Activated CD8-positive, alpha-beta T cell treated with anti-CD3 and anti-CD28 coated beads for 36 hours (primary cell): ENCODE measurements at regions not wholly inside any gene's neighbourhood (a gene's known extent, or its start where the extent isn't known, plus 50 kb on each side); places are given as distances from the start of the nearest gene placed in this dataset.

Experiments
- ATAC-seq: fragments of 200-7000 bp; cut with Tn5 transposase; one replicate; pipeline ENCODE4 v1.10.0; 2021; ENCODE audit warnings: mild to moderate bottlenecking, moderate library complexity
- CTCF ChIA-PET: fragments of 350-600 bp; sonication (Branson Sonifier 250); formaldehyde crosslinking; loops from one replicate; lab custom pipeline; 2021; ENCODE audit warnings: antibody characterized with exemption; lab: Charles Lee
- POLR2A ChIA-PET: fragments of 350-600 bp; sonication (Branson Sonifier 250); formaldehyde crosslinking; loops from one replicate; lab custom pipeline; 2021; ENCODE audit warnings: antibody characterized with exemption; lab: Charles Lee
- DNase-seq: peaks from one replicate; pipeline ENCODE4 v3.0.0-alpha.2; 2020
- H3K27ac Mint-ChIP-seq: one replicate; pipeline ENCODE4 v1.8.0; 2021; ENCODE audit warnings: mild to moderate bottlenecking, mixed read lengths
- H3K27me3 Mint-ChIP-seq: one replicate; pipeline ENCODE4 v1.8.0; 2021; ENCODE audit warnings: mixed read lengths
- H3K36me3 Mint-ChIP-seq: one replicate; pipeline ENCODE4 v1.8.0; 2021; ENCODE audit warnings: low read depth, mixed read lengths
- H3K4me1 Mint-ChIP-seq: one replicate; pipeline ENCODE4 v1.8.0; 2021; ENCODE audit warnings: low read depth, mixed read lengths
- H3K4me3 Mint-ChIP-seq: one replicate; pipeline ENCODE4 v1.8.0; 2021; ENCODE audit warnings: mild to moderate bottlenecking, moderate library complexity, mixed read lengths
- H3K9me3 Mint-ChIP-seq: one replicate; pipeline ENCODE4 v1.8.0; 2021; ENCODE audit warnings: mixed read lengths
- intact Hi-C: fragments of 100-400 bp; cut with micrococcal nuclease; formaldehyde crosslinking; loops from one replicate; pipeline ENCODE4 v1.10.0; 2022
- TF ChIP-seq, protein P1 (sequence below): fragments of 200-600 bp; IDR thresholded peaks from one replicate; pipeline ENCODE4 v1.8.0; 2022; ENCODE audit warnings: antibody characterized with exemption, mild to moderate bottlenecking

DNA sequence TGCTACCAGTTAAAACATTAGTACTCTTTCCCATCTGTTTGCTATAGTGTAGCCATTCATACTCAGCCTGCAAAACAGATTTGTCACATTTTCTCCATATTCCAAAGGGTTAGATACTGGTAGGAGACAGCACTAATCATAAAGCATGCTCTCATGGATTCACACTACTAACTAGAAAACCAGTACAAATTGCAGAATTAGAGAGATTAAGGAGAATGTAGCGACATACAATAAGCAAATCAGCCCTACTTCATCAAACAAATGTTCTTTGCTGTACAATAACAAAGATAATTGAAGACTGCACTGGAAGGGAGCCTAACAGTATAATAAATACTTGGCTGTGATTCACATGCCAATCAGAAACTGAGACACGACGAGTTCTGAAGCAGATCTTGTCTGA, 368.0 kb upstream of the PRMT6 start:
- H3K27me3 Mint-ChIP-seq, result no peaks in the 10 kb centered on the region
- H3K4me3 Mint-ChIP-seq, result no peak overlapping the region
- no peaks in the 10 kb centered on the region for H3K4me1 Mint-ChIP-seq
- H3K9me3 Mint-ChIP-seq, result peaks cover 2% of the 10 kb centered on the region
- POLR2A ChIA-PET, result no interaction called here
- intact Hi-C loops, result no loop called here
- DNase-seq (no peak), ATAC-seq (no peak)
- TF ChIP-seq, protein P1, sequence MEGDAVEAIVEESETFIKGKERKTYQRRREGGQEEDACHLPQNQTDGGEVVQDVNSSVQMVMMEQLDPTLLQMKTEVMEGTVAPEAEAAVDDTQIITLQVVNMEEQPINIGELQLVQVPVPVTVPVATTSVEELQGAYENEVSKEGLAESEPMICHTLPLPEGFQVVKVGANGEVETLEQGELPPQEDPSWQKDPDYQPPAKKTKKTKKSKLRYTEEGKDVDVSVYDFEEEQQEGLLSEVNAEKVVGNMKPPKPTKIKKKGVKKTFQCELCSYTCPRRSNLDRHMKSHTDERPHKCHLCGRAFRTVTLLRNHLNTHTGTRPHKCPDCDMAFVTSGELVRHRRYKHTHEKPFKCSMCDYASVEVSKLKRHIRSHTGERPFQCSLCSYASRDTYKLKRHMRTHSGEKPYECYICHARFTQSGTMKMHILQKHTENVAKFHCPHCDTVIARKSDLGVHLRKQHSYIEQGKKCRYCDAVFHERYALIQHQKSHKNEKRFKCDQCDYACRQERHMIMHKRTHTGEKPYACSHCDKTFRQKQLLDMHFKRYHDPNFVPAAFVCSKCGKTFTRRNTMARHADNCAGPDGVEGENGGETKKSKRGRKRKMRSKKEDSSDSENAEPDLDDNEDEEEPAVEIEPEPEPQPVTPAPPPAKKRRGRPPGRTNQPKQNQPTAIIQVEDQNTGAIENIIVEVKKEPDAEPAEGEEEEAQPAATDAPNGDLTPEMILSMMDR, result no peak
- no peaks in the 10 kb centered on the region for H3K36me3 Mint-ChIP-seq
- no peak overlapping the region for H3K27ac Mint-ChIP-seq
- CTCF ChIA-PET, result no interaction called here

DNA sequence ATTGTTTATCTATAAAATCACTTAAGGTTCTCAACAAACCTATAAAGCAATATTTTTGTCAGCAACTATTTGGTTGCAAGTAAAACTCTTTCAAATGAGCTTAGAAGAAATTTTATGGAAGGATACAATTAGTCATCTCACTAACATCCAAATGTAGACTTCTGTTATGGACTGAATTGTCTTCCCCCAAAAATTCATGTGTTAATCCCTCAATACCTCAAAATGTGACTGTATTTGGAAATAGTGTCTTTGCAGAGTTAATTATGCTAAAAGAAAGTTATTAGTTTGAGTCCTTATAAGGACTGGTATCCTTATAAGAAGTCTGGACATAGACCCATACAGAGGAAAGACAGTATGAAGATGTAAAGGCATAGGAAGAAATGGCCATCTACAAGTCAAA, 357.8 kb upstream of the PRMT6 start:
- peaks cover 12% of the 10 kb centered on the region for H3K9me3 Mint-ChIP-seq
- no peaks in the 10 kb centered on the region for H3K4me1 Mint-ChIP-seq
- no peak overlapping the region for H3K27ac Mint-ChIP-seq
- H3K4me3 Mint-ChIP-seq, result no peak overlapping the region
- H3K27me3 Mint-ChIP-seq, result no peaks in the 10 kb centered on the region
- CTCF ChIA-PET, result no interaction called here
- no peaks in the 10 kb centered on the region for H3K36me3 Mint-ChIP-seq
- no peak for DNase-seq
- intact Hi-C loops, result no loop called here
- TF ChIP-seq, protein P1, result no peak
- no peak for ATAC-seq
- POLR2A ChIA-PET, result no interaction called here

DNA sequence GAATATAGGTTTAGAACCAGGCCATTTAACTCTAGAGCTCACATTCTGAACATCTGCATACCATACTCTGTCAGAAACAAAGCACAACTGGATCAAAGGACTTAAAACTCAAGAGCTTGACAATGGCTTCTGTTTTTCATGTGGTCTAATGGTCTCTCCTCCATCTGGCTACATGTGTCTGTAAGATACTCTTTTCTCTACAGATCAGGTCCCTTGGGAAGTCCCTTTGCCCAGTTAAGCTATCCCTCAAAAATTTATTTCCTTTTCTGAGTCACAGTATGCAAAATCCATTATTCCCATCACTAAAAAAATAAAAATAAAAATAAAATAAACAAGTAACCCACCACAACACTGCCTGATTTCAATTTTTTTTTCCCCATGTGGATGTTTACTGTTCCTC, 357.0 kb upstream of the PRMT6 start:
- Mint-ChIP-seq H3K36me3 (no peaks in the 10 kb centered on the region), H3K9me3 (peaks cover 15% of the 10 kb centered on the region), H3K27me3 (no peaks in the 10 kb centered on the region), H3K4me1 (no peaks in the 10 kb centered on the region), H3K4me3 (no peak overlapping the region), H3K27ac (no peak overlapping the region)
- TF ChIP-seq, protein P1, result no peak
- intact Hi-C loops, result no loop called here
- no peak for ATAC-seq
- DNase-seq, result no peak
- ChIA-PET POLR2A (no interaction called here), CTCF (no interaction called here)

DNA sequence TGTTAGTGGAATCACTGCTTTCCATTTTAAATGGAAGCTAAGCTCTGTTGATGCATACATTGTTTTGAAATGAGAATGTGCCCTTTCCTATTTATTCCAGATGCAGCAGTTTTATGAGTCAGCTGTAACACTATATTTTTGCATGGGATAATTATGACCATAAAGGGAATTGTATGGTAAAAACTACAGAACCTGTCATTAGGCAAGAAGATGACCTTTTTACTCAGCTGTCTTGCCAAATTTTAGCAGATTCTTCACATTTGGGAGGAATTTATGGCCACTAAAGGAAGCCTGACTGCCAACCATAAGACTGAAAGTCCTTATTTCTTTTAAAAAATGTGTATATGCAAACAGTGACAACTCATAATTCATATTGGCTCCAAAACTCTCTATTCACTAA, 356.3 kb upstream of the PRMT6 start:
- H3K27ac Mint-ChIP-seq, result no peak overlapping the region
- H3K9me3 Mint-ChIP-seq, result peaks cover 15% of the 10 kb centered on the region
- intact Hi-C loops, result no loop called here
- ChIA-PET POLR2A (no interaction called here), CTCF (no interaction called here)
- DNase-seq (no peak), ATAC-seq (no peak)
- no peak overlapping the region for H3K4me3 Mint-ChIP-seq
- no peaks in the 10 kb centered on the region for H3K27me3 Mint-ChIP-seq
- no peaks in the 10 kb centered on the region for H3K36me3 Mint-ChIP-seq
- no peaks in the 10 kb centered on the region for H3K4me1 Mint-ChIP-seq
- TF ChIP-seq, protein P1, result no peak

DNA sequence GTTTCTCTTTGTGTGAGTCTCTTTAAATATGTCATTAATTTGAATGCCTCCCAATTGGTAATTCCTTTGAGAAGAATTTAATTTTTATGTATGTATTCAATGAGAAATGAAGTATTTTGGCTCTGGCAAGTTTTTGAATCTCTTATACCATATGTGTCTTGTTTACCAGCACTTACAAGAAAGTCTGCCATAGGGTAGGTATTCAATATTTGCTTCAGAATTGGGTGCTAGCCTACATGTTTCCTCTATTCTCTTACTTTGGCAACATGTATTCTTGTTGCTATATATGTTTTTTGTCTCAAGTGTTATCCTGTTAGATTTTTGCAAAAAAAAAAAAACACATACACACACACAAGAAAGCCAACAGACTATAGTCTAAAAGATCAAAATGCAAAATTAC, 350.5 kb upstream of the PRMT6 start:
- Mint-ChIP-seq H3K4me3 (no peak overlapping the region), H3K9me3 (peaks cover 21% of the 10 kb centered on the region), H3K36me3 (no peaks in the 10 kb centered on the region), H3K27ac (no peak overlapping the region), H3K27me3 (no peaks in the 10 kb centered on the region), H3K4me1 (no peaks in the 10 kb centered on the region)
- intact Hi-C loops, result no loop called here
- ChIA-PET POLR2A (no interaction called here), CTCF (no interaction called here)
- TF ChIP-seq, protein P1, result no peak
- ATAC-seq, result no peak
- DNase-seq, result no peak
